NCI-H146 (cell line): ENCODE measurements at regions not wholly inside any gene's neighbourhood (a gene's known extent, or its start where the extent isn't known, plus 50 kb on each side); places are given as distances from the start of the nearest gene placed in this dataset.

Experiments used
- DNase-seq: peaks from one replicate; lab custom pipeline; 2025; lab: John Stamatoyannopoulos, UW

- DNase-seq: no peak
Observed at GRCh38 chr9:116080561-116080960, 73.0 kb upstream of the PAPPA start.

- no peak for DNase-seq
Observed at GRCh38 chr9:116081435-116082115, 72.0 kb upstream of the PAPPA start.

DNA sequence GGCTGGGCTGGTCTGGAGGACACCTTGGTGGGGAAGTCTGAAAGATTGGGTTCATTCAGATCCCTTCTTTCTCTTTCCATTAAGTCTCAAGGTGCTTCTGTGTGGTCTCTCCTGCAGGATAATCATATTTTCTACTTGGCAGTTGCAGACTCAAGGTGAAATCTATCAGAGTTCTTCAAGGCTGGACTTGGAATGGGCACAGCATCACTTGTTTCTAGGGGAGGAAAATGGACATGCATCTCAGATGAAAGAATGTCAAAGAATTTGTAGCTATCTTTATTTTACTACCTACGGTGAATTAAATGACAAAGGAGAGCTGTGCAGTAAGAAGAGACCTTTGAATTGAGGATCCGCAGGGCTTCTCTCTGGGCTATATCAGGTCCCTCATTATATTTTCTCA lies 69.8 kb upstream of the PAPPA start:
- DNase-seq: no peak

- no peak for DNase-seq
Observed at GRCh38 chr9:116084497-116084896, 69.1 kb upstream of the PAPPA start.

GRCh38 chr9:116087246-116087645 lies 66.3 kb upstream of the PAPPA start:
- DNase-seq: no peak

- no peak for DNase-seq
Observed at GRCh38 chr9:116087751-116088194, 65.8 kb upstream of the PAPPA start.

- DNase-seq: no peak
Observed at GRCh38 chr9:116088396-116088795, 65.2 kb upstream of the PAPPA start.

DNA sequence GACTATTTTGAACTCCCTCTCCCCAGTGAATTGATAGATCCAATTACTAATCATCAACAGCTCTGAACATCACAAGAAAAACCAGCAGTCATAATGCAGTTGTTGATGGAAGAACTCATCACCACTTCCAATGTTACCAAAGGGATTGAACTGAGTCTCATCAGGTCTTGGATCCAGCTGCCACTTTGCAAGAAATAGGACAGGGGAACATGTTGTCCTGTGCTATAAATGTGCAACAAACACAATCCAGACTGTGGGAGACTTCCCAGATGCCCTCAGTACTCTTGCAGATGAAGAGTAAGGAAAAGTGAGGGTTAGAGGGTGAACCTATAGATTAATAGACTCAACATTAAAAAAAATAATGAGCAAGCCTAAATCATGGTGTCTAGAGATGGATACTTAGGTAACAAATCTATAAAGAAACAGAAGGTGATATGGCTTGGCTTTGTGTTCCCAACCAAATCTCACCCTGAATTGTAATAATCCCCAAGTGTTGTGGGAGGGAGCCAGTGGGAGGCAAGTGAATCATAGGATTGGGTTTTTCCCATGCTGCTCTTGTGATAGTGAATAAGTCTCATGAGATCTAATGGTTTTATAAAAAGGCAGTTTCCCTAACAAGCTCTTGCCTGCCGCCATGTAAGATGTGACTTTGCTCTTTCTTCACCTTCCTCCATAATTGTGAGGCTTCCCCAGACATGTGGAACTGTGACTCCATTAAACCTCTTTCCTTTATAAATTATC lies 63.4 kb upstream of the PAPPA start:
- no peak for DNase-seq

- DNase-seq: no peak
Observed at GRCh38 chr9:116094846-116095245, 58.7 kb upstream of the PAPPA start.

DNA sequence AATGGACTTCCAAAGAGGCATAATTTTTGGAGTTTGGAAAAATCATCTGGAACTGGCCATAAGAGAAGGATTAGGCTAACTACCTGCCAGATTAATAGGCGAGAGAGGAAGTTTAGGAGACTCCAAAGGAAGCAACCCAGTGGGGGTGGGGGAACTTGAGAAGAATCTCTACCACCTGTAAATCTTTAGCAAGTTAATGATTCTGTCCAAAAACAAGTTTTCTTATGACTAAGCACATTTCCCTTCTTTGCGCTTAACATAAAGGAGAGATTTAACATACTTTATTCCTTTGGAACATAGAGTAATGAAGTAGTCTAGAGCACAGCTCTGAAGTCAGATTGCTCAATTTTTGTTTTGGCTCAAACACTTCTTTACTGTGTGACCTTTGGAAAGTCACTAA lies 58.2 kb upstream of the PAPPA start:
- no peak for DNase-seq

DNA sequence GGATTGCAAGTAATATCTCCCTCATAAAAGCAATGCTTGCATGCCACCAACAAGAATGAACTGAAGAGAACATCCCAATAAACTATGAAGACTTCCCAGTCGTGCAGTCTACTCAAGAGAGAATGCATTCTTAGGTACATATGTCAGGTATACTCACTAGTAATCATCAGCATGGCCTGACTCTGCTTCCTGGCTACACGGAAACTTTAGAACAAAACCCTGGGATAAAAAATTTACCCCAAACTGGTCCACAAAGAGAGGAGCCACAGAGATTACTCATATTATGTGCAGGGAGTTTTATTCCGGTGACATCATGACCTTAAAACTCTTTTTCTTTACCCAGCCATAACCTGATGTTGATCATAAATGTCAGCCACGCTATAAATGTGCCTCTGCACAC lies 57.5 kb upstream of the PAPPA start:
- DNase-seq: no peak

- no peak for DNase-seq
Observed at GRCh38 chr9:116096853-116097252, 56.7 kb upstream of the PAPPA start.

GRCh38 chr9:116098476-116098875 lies 55.1 kb upstream of the PAPPA start:
- no peak for DNase-seq

DNA sequence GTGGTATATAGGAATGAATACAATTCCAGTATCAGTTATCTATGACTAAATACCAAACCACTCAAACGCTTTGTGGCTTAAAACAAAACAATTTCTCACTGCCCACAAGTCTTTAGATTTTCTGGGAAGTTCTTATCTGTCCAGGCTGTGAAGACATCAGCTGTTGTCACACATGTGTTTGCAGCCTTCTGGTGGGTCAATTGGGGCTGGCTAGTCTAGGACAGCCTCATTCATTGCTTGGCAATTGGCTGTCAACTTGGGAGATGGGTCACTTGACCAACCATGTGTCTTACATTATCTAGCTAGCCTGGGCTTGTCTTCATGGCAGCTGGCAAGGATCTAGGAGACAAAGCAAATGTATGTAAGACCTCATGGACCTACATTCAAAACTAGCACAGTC lies 53.8 kb upstream of the PAPPA start:
- no peak for DNase-seq

GRCh38 chr9:116100711-116101121 lies 52.9 kb upstream of the PAPPA start:
- no peak for DNase-seq

GRCh38 chr9:116101516-116101915 lies 52.1 kb upstream of the PAPPA start:
- no peak for DNase-seq

GRCh38 chr9:116102596-116102995 lies 51.0 kb upstream of the PAPPA start:
- no peak for DNase-seq
